Transverse colon (tissue), 3 donors: ENCODE measurements at regions not wholly inside any gene's neighbourhood (a gene's known extent, or its start where the extent isn't known, plus 50 kb on each side); places are given as distances from the start of the nearest gene placed in this dataset.

ENCODE experiments used
- POLR2A ChIP-seq: fragments of 450-650 bp; IDR thresholded peaks from one replicate; pipeline ENCODE4 v1.6.1; 2016; ENCODE audit warnings: antibody characterized with exemption, mild to moderate bottlenecking, moderate library complexity
- TF ChIP-seq, protein P1 (sequence below), 5 experiments: fragments of 200-600 bp in 3 of 5; fragments of 450-650 bp in 2 of 5; sonication (generic) in 3 of 5; IDR thresholded peaks; 1 replicate in 2 of 5; 2 replicates in 3 of 5; pipeline ENCODE4 v1.5.1; 2016 to 2017; ENCODE audit warnings: antibody characterized with exemption in 5 of 5, inconsistent platforms in 3 of 5, mild to moderate bottlenecking in 2 of 5, moderate library complexity in 1 of 5

- TF ChIP-seq, protein P1, sequence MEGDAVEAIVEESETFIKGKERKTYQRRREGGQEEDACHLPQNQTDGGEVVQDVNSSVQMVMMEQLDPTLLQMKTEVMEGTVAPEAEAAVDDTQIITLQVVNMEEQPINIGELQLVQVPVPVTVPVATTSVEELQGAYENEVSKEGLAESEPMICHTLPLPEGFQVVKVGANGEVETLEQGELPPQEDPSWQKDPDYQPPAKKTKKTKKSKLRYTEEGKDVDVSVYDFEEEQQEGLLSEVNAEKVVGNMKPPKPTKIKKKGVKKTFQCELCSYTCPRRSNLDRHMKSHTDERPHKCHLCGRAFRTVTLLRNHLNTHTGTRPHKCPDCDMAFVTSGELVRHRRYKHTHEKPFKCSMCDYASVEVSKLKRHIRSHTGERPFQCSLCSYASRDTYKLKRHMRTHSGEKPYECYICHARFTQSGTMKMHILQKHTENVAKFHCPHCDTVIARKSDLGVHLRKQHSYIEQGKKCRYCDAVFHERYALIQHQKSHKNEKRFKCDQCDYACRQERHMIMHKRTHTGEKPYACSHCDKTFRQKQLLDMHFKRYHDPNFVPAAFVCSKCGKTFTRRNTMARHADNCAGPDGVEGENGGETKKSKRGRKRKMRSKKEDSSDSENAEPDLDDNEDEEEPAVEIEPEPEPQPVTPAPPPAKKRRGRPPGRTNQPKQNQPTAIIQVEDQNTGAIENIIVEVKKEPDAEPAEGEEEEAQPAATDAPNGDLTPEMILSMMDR (IDR thresholded peaks at IDR 0.05): no peak
- no peak for TF ChIP-seq POLR2A
Measured at GRCh38 chr3:144482876-144483275, 511.3 kb downstream of the DIPK2A start.
